Activated CD8-positive, alpha-beta memory T cell treated with anti-CD3 and anti-CD28 coated beads, Interleukin-2, amount 50 U/mL, for 4 hours (primary cell): ENCODE measurements at regions not wholly inside any gene's neighbourhood (a gene's known extent, or its start where the extent isn't known, plus 50 kb on each side); places are given as distances from the start of the nearest gene placed in this dataset.
"Not testable (repeated sequence)": the region's sequence is repeated elsewhere in the genome, so short reads cannot be mapped to it uniquely, and the experiment has no call there.

Experiments used
- DNase-seq: peaks from one replicate; pipeline ENCODE4 v3.0.0-alpha.2; 2020

- DNase-seq: not testable (repeated sequence)
Measured at GRCh38 chr1:2851918-2852317, 50.4 kb upstream of the TTC34 start.

GRCh38 chr1:2853711-2854110, 52.2 kb upstream of the TTC34 start:
- DNase-seq: no peak

- no peak for DNase-seq
Measured at GRCh38 chr1:2854151-2854550, 52.7 kb upstream of the TTC34 start.

DNA sequence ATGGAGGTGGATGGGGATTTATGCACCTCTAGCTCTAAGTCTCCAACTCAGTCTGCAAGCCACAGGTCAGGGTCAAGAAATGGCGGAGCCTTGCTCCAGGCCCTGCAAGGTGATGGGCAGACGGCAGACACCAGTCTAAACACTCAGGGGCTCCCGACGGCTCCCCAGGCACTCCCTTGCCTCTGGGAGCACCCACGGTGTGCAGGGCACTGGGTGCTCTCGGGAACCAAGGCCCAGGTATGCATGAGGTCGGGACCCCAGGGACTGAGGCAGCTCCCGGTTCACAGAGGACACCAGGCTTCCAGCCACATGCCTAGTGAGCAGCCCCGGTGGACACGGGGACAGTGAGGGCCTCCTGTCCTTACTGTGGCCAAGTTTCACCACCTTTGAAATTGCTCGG, 53.1 kb upstream of the TTC34 start:
- DNase-seq: no peak

DNA sequence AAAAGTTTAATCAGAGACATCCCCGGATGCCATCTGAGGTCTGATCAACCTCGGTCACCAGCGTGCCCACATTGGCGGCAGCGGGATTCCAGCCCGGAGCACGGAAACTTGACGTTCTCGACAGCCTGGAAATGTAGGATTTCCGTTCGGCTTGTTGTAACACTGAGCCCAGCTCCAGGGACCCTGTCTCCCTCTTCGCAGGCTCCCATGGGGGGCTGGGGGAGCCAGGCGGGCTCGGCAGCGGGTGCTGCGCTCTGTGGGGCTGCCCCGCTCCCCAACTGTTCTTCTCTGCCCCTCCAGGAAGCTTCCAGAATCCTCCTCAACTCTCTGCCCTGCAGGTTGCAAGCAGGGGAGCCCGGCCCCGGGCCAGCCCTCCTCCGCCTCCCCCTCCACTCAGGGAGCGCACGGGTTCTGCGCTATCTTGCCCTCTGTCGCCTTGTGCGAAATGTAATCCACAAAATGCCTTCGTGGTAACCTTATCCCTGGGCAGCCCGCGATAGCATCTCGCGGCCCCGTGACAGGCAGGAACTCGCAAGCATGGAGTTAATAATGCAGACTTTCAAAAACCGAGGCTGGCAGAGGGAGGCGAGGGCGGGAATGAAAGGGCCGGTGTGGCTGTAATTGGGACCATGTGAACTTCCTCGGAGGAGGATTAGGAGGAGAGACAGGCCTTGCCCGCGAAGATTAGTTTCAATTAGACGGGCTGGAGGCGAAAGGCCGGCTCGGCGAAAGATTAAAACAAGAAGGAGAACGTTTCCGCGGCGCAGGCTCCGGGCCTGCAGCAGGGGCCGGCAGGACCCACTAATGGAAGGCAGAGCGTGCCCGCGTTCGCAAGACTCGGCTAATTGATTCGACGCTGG, 53.9 kb upstream of the TTC34 start:
- no peak for DNase-seq

GRCh38 chr1:2856066-2856390, 54.5 kb upstream of the TTC34 start:
- DNase-seq: no peak

DNA sequence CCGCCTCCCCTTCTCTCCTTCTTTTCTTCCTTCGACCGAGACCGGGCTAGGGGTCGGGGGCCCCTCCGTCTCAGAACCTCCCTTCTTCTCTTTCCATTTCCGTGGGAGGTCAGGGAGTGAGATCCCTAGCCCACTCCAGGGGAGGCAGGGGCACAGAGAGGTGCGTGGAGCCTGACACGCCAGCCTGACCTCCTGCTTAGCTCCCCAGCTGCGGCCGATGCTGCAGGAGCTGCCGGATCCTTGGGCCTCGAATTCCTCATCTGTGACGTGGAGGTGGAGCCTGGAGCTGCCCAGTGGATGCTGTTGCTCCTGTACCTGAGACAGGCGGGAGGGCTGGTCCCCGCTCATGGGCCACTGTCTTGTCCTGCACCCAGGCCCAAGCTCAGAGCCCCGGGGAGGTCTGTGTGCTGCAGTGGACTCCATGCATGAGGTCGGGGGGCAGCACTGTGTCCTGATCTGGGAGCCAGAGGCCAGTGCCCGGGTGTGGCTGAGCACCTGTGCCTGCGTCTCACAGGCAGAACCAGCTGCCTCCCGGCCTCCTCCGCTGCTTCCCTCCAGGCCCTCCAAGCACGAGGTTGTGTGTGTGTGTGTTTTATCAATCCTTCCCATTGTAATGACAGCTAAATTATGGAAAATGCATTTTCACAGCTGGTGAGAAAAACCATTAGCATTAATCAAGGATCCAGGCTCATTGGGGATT, 55.3 kb upstream of the TTC34 start:
- DNase-seq: no peak

- no peak for DNase-seq
Measured at GRCh38 chr1:2857521-2857920, 56.0 kb upstream of the TTC34 start.

- no peak for DNase-seq
Measured at GRCh38 chr1:2858676-2859075, 57.2 kb upstream of the TTC34 start.

DNA sequence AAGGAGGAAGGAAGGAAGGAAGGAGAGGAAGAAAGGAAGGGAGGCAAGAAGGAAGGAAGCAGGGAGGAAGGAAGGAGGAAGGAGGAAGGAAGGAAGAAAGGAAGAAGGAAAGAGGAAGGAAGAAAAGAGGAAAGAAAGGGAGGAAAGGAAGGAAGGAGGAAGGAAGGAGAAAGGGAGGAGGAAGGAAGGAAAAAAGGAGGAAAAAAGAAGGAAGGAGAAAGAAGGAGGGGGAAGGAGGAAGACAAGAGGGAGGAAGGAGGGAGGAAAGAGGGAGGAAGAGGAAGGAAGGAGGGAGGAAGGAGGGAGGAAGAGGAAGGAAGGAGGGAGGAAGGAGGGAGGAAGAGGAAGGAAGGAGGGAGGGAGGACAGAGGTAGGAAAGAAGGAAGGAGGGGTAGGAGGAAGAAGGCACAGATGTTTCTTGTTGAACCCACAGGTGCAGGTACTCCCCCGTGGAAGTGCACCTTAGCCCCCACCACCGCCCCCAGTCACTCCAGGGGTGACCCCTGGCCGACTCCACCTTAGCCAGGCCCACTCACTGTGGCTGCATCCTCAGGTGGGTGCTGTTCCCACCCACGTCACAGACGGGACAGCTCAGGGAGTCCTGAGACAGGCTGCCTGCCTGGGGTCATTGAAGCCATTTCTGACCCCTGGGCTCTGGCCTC, 57.9 kb upstream of the TTC34 start:
- no peak for DNase-seq

GRCh38 chr1:2859881-2860430, 58.5 kb upstream of the TTC34 start:
- no peak for DNase-seq

GRCh38 chr1:2860476-2861142, 59.1 kb upstream of the TTC34 start:
- DNase-seq: no peak

- DNase-seq: no peak
Measured at GRCh38 chr1:2861143-2861987, 59.9 kb upstream of the TTC34 start.

DNA sequence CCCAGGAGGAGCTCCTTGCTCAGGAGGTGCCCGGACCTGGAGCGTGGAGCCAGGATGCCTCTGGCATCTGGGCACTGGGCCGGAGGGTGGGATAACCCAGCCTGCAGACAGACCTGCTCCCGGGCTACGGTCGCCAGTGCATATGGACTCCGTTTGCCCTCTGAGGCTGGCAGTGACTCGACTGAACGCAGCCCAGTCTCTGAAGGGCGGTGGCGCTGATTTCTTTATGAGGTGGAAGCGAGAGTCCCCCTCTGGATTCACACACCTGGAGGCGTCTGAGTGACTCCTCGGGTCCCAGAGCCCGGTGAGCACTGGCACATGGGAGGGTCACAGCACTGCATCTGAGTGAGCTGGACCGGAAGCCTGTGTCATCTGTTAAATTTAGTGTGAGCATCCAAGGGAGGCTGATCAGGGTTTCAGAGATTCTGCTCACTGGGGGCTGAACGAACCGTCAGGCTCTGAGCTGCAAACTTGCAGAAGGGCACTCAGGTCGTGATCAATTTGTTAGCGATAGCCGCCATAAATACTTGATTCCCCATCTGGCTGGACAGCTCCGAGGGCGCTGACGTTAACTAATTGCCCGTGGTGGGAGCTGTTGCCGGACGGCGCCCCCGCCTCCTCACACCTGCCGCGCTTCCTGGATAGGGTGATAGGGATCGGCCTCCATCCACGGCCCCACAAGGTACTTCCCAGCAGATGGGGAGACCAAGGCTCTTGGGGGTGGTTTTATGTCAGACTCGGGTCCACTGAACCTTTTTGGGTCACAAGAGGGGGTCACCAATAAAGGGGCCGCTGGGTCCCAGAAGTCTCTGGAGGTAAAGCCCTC, 60.7 kb upstream of the TTC34 start:
- DNase-seq: no peak

GRCh38 chr1:2862814-2863647, 61.5 kb upstream of the TTC34 start:
- DNase-seq: no peak

GRCh38 chr1:2863648-2863963, 62.1 kb upstream of the TTC34 start:
- no peak for DNase-seq

DNA sequence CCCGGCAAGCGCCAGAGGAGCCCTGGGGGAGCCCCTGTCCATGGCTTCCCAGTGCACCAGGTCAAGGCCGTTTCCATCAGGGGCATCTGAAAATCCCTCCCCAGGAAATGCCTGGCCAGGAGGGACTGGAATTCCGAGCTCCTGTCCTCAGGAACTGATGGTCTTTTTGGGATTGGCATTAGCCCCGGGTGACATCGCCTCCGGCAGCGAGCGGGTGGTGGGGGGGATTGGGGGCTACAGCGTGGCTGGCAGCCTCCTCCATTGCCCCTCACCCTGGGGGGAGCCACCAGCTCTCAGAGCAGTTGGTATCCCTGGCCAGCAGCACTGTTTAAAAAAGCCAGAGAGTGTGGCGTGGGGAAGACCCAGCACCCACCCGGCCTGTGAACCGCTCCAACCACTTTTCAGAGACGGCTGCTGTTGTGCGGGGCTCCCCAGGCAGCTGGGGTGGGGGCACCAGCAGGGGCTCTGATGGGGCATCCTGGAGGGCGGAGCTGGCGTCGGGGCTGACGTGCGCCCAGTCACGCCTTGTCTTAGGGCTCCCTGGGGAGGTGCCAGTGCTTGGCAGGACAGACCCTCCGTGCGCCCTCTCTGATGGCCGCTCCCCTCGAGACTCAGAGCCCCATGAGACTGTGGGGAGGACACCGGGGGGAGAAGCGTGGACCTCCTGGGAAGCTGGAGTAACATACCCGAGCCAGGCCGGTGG, 62.9 kb upstream of the TTC34 start:
- DNase-seq: no peak

GRCh38 chr1:2865000-2865399, 63.5 kb upstream of the TTC34 start:
- DNase-seq: no peak

- DNase-seq: no peak
Measured at GRCh38 chr1:2865571-2866421, 64.3 kb upstream of the TTC34 start.
